Duodenal mucosa (tissue), 2 donors: ENCODE measurements at regions not wholly inside any gene's neighbourhood (a gene's known extent, or its start where the extent isn't known, plus 50 kb on each side); places are given as distances from the start of the nearest gene placed in this dataset.

Experiments used
- H3K27ac ChIP-seq: one replicate; pipeline ENCODE4 v1.7.0; 2013; ENCODE audit warnings: low read depth, low read length
- H3K27me3 ChIP-seq, 2 donors: one replicate each; pipeline ENCODE4 v1.7.0; 2013; ENCODE audit warnings: low read length in 2 of 2, control low read depth in 1 of 2; ENCODE audit not compliant: insufficient read depth in 2 of 2, control insufficient read depth in 1 of 2
- H3K36me3 ChIP-seq, 2 donors: one replicate each; pipeline ENCODE4 v1.7.0; 2013; ENCODE audit warnings: low read length in 2 of 2, control low read depth in 1 of 2; ENCODE audit not compliant: insufficient read depth in 2 of 2, control insufficient read depth in 1 of 2
- H3K4me1 ChIP-seq, 2 donors: one replicate each; pipeline ENCODE4 v1.7.0; 2013; ENCODE audit warnings: low read length in 2 of 2, control low read depth in 1 of 2; ENCODE audit not compliant: insufficient read depth in 2 of 2, control insufficient read depth in 1 of 2
- H3K4me3 ChIP-seq, 2 donors: one replicate each; pipeline ENCODE4 v1.7.0; 2013; ENCODE audit warnings: low read length in 2 of 2, low read depth in 1 of 2
- H3K9ac ChIP-seq, 2 donors: one replicate each; pipeline ENCODE4 v1.7.0; 2013; ENCODE audit warnings: low read length in 2 of 2, low read depth in 1 of 2
- H3K9me3 ChIP-seq, 2 donors: one replicate each; pipeline ENCODE4 v1.7.0; 2013; ENCODE audit warnings: low read length in 2 of 2, control low read depth in 1 of 2; ENCODE audit not compliant: control insufficient read depth in 1 of 2

DNA sequence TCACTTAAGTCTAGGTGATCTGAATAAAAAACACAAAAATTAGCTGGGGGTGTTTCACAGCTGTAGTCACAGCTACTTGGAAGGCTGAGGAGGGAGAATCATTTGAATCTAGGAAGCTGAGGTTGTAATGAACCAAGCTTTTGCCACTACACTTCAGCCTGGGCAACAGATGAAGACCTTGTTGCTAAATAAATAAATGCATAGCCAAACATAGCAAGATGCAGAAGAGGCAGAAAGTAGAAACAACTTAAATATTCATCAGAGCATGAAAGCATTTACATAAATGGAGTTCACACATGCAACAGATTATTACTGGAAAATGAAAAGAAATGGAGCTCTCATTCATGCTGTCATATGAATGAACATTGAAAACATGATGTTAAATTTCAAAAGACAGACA is 348.9 kb upstream of the HSFY2 start:
- H3K9me3 ChIP-seq = no peaks in the 10 kb centered on the region
- H3K4me1 ChIP-seq = no peaks in the 10 kb centered on the region
- no peak overlapping the region for H3K9ac ChIP-seq
- H3K36me3 ChIP-seq = no peaks in the 10 kb centered on the region
- H3K4me3 ChIP-seq = no peak overlapping the region
- H3K27me3 ChIP-seq = no peaks in the 10 kb centered on the region
- H3K27ac ChIP-seq = no peak overlapping the region

DNA sequence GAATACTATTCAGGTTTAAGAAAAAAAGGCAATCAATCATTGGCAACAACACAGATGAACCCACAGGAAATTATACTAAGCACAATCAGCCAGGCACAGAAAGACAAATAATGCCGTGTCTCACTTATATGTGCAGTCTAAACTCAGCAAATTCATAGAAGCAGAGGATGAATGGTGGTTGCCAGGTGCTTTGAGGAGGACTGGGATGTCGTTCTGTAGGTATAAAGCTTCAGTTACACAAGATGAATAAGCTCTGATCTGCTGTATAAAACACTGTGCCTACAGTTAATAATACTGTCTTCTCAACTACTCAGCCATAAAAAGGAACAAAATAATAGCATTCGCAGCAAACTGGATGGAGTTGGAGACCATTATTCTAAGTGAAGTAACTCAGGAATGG is 324.8 kb upstream of the HSFY2 start:
- no peak overlapping the region for H3K4me3 ChIP-seq
- H3K9ac ChIP-seq = no peak overlapping the region

DNA sequence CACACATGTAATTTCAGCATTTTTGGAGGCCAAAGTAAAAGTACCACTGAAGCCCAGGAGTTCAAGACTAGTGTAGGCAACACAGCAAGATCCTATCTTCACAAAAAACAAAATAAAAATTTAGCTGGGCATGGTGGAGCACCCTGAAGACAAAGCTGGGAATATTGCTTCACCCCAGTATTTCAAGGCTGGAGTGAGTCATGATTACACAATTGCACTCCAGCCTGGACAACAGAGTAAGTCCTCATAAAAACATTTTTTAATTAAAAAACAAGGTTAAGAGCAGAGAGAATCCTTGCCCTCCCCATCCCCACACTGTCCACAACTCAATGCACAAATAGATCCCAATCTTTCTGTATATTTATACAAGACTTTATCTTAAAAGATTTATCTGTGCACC is 321.9 kb upstream of the HSFY2 start:
- Histone ChIP-seq H3K4me3 (no peak overlapping the region), H3K27ac (no peak overlapping the region), H3K9me3 (no peaks in the 10 kb centered on the region), H3K27me3 (no peaks in the 10 kb centered on the region), H3K9ac (no peak overlapping the region), H3K4me1 (no peaks in the 10 kb centered on the region), H3K36me3 (no peaks in the 10 kb centered on the region)

More for the DNA sequence above, 324.8 kb upstream of the HSFY2 start:
- Histone ChIP-seq H3K27me3 (no peaks in the 10 kb centered on the region), H3K36me3 (no peaks in the 10 kb centered on the region), H3K27ac (no peak overlapping the region), H3K9me3 (no peaks in the 10 kb centered on the region), H3K4me1 (no peaks in the 10 kb centered on the region)

DNA sequence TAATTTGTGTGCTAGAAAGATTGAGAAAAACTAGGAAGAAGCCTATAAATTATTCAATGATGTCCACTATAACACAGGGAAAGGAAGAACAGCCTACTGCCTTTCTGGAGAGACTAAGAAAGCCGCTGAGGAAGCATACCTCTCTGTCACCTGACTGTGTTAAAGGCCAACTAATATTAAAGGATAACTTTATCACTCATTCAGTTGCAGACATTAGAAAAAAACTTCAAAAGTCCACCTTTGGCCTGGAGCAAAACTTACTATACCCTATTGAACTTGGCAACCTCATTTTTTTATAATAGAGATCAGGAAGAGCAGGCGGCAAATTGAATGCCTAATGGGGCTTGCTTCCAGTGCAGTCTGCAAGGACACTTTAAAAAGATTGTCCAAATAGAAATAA is 309.5 kb upstream of the HSFY2 start:
- Histone ChIP-seq H3K4me1 (no peaks in the 10 kb centered on the region), H3K9ac (no peak overlapping the region), H3K9me3 (no peaks in the 10 kb centered on the region), H3K27me3 (no peaks in the 10 kb centered on the region), H3K36me3 (no peaks in the 10 kb centered on the region), H3K4me3 (no peak overlapping the region), H3K27ac (no peak overlapping the region)

DNA sequence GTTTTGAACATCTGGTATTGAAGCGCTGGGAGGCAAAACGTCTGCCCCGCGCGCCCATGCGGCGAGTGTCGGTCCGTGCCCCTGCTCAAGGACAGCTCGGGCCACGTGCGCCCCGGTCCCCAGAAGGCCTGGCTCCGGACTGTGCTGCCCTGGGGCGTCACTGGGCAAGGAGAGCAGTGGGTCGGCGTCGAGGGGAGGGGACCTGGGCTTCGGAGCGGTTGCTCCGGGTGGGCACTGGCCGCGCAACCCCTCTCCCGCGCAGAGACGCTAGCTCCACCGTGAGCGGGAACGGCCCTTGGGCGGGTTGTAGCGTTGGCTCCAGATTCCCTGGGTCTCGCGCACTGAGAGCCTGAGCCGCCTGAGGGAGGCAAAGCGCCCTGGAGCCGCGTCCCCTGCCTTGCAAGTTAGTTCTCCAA is 304.2 kb upstream of the HSFY2 start:
- H3K27ac ChIP-seq = peak overlapping the region; percentile 70
- peak overlapping the region; percentile 71 to 72 for H3K4me3 ChIP-seq
- H3K4me1 ChIP-seq = no peaks in the 10 kb centered on the region
- H3K9me3 ChIP-seq = no peaks in the 10 kb centered on the region
- no peaks in the 10 kb centered on the region for H3K27me3 ChIP-seq
- H3K36me3 ChIP-seq = no peaks in the 10 kb centered on the region
- peak overlapping the region; percentile 39 to 65 for H3K9ac ChIP-seq

DNA sequence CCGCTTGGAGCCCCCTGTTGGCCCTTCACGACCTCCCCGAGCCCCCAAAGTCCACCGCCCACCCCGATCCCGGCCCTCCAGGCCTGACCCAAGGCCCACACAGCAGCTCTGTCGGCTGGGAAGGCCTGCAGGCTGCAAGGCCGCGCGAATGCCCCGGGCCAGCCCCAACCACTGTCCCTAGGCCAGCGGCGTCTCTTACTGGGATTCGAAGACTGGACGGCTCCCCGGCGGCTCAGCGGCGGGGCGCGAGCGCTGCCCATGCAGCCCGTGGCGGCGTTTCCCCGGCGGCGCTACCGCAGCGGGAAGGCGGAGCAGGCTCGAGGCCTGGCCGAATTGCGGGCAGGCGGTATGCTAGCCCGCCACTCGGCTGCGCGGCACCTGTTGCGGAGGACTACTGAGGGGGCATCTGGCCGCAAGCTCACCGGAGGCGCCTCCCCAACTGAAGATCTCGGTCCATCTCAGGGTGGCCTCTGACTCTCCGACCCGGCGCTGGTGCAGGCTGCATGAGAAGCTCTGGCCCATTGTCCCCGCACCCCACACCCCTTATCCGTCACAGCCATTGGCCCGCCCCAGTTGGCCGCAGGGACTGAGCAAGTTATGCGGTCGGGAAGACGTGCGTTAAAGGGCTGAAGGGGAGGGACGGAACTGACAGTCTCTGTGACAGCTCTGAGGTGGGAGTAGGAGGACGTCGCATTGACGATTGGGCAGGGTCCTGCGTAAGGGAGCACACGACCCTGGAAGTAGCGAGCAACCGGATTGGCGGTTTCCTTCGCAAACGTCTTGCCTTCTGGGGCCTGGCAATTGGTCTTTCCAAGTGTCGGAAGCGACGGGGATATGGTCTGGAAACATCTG is 303.5 kb upstream of the HSFY2 start:
- H3K9ac ChIP-seq = peak overlapping the region; percentile 39 to 65
- no peaks in the 10 kb centered on the region for H3K9me3 ChIP-seq
- H3K36me3 ChIP-seq = no peaks in the 10 kb centered on the region
- peak overlapping the region; percentile 70 for H3K27ac ChIP-seq
- no peaks in the 10 kb centered on the region for H3K4me1 ChIP-seq
- H3K4me3 ChIP-seq = peak overlapping the region; percentile 71 to 72
- H3K27me3 ChIP-seq = no peaks in the 10 kb centered on the region

DNA sequence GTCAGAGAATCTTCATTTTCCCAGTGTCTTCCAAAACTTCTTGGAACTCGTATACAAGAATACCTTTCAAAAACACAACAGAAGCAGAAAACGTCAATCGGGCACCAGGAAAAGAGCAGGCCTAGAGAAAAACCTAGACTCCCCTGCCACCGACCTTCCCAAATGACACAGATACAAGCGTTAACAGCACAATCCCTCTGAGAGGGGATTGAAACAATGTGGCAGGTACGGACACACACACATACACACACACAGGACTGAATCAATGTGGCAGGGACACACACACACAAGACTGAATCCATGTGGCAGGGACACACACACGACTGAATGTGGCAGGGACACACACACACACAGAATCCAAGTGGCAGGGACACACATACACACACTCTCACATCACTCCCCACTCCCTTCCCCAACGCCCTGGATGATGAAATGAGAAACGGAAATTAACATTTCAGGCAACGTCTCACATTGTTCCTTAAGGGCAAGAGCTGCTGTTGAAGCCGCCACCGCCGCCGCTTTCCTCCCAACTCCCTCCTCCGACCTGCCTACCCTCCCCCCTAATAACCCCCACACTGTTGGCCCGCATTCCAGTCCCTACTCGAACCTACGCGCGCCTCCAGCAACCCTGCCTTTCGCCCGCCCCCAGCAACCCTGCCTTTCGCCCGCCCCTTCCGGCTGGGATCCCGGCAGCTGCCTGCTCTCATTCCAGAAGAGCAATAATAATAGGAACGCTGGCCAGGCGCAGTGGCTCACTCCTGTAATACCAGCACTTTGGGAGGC is 302.1 kb upstream of the HSFY2 start:
- no peaks in the 10 kb centered on the region for H3K36me3 ChIP-seq
- H3K27me3 ChIP-seq = no peaks in the 10 kb centered on the region
- H3K27ac ChIP-seq = peak overlapping the region; percentile 62
- no peaks in the 10 kb centered on the region for H3K9me3 ChIP-seq
- H3K9ac ChIP-seq = peak overlapping the region; percentile 52 to 63
- H3K4me3 ChIP-seq = peak overlapping the region; percentile 69 to 70
- H3K4me1 ChIP-seq = no peaks in the 10 kb centered on the region

DNA sequence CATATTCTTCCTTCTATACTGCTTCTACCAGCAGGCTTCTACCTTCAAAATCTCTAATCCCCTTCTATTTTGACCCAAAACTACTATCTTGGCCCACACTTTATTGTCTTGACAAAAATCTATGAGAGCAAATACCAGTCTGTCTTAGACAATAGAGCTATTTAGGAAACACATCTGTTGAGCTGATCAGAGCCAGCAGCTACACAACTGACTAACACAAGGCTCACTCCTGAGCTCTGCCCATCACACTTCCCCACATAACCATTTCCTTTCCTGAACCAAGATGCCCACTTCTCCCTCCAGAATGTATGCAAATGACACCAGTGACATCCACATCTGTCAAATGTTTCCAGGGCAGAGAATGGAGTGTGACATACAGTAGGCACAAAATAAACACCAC is 293.9 kb upstream of the HSFY2 start:
- Histone ChIP-seq H3K27ac (no peak overlapping the region), H3K4me3 (no peak overlapping the region), H3K36me3 (no peaks in the 10 kb centered on the region), H3K27me3 (no peaks in the 10 kb centered on the region), H3K9ac (no peak overlapping the region), H3K4me1 (peaks cover 5 to 13% of the 10 kb centered on the region in 2 donors), H3K9me3 (no peaks in the 10 kb centered on the region)

DNA sequence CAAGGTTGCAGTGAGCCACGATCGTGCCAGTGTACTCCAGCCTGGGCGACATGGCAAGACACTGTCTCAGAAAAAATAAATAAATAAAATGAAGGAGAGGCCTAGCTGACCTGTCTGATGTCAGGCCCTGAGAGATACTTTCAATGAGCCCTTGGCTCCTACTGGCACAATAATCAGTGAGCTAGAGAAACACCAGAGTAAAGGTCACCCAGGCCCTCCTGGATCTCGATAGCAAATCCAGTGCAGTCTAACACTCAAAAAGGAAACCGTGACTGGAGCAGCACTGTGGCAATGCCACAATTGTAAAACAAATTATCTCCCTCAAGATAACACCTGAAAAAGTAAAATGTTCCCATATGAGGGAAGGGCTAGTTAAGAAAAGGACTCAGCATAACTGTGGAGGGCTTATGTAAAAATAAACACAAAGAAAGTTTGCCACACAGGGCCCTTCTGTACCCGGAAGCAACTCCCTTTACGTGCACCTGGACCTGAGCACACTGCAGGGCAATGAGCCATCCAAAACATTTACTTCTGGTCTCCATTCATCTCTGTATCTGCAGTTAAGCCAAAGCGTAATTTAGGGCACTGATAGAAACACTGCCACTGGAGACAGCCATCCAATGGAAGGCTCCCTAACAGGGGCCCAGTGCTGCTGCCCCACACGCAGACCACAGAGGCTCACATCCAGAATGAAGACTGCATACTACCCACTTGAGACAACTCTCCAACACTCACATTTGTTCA is 293.1 kb upstream of the HSFY2 start:
- Histone ChIP-seq H3K4me3 (peak overlapping the region in 1 of 2 donors; percentile 29), H3K27me3 (no peaks in the 10 kb centered on the region), H3K27ac (peak overlapping the region; percentile 42), H3K36me3 (no peaks in the 10 kb centered on the region), H3K9me3 (no peaks in the 10 kb centered on the region), H3K9ac (no peak overlapping the region), H3K4me1 (peaks cover 5 to 13% of the 10 kb centered on the region in 2 donors)

DNA sequence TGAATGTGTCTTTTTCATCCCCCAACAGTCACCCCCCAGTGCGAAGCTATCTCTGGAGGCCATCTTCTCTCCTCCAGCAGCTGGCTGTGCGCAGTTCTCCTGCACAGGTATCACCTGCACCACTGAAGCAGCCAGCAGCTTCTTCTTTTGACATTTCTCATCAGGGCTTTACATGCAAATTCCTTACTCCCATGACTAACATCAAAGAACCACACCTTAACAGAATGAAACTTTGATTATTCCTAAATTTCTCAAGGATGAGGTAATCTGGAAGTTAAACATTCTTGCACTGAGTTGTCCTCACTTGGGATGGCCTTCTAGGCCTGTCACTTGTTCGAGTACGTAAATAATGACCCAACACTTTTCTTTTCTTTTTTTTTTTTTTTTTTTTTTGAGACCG is 291.6 kb upstream of the HSFY2 start:
- Histone ChIP-seq H3K27ac (no peak overlapping the region), H3K4me3 (no peak overlapping the region), H3K9me3 (no peaks in the 10 kb centered on the region), H3K4me1 (peaks cover 5 to 13% of the 10 kb centered on the region in 2 donors), H3K36me3 (no peaks in the 10 kb centered on the region), H3K27me3 (no peaks in the 10 kb centered on the region), H3K9ac (no peak overlapping the region)
